HEK293T (cell line): ENCODE measurements at regions not wholly inside any gene's neighbourhood (a gene's known extent, or its start where the extent isn't known, plus 50 kb on each side); places are given as distances from the start of the nearest gene placed in this dataset.

Experiments
- CTCF ChIA-PET: fragments of 350-600 bp; formaldehyde crosslinking; extraction: SDS; loops from one replicate; lab custom pipeline; 2021; ENCODE audit warnings: antibody characterized with exemption, inconsistent platforms; lab: Yijun Ruan, JAX
- POLR2A ChIA-PET: fragments of 350-600 bp; formaldehyde crosslinking; extraction: SDS; loops from one replicate; lab custom pipeline; 2020; ENCODE audit warnings: antibody characterized with exemption, inconsistent platforms; lab: Yijun Ruan, JAX
- DNase-seq: peaks from one replicate; pipeline ENCODE4 v3.0.0; 2012; ENCODE audit warnings: mixed read lengths; ENCODE audit errors: extremely low spot score
- ARNT ChIP-seq: fragments of 450-650 bp; IDR thresholded peaks from 2 replicates; pipeline ENCODE4 v1.6.1; 2017; ENCODE audit warnings: mild to moderate bottlenecking
- BHLHE40 ChIP-seq: fragments of 450-650 bp; IDR thresholded peaks from 2 replicates; pipeline ENCODE4 v1.6.1; 2016; ENCODE audit warnings: mild to moderate bottlenecking, moderate library complexity, borderline replicate concordance
- CTBP1 ChIP-seq: fragments of 450-650 bp; IDR thresholded peaks from 2 replicates; pipeline ENCODE4 v1.6.1; 2016; ENCODE audit warnings: borderline replicate concordance
- ELF4 ChIP-seq: fragments of 450-650 bp; IDR thresholded peaks from 2 replicates; pipeline ENCODE4 v1.6.1; 2017; ENCODE audit warnings: antibody characterized with exemption
- FOXA1 ChIP-seq: fragments of 450-650 bp; IDR thresholded peaks from 2 replicates; pipeline ENCODE4 v1.6.1; 2016; ENCODE audit warnings: mild to moderate bottlenecking
- FOXK2 ChIP-seq: fragments of 450-650 bp; IDR thresholded peaks from 2 replicates; pipeline ENCODE4 v1.6.1; 2016; ENCODE audit warnings: mild to moderate bottlenecking
- FOXM1 ChIP-seq: fragments of 450-650 bp; IDR thresholded peaks from 2 replicates; pipeline ENCODE4 v1.6.1; 2017; ENCODE audit warnings: mild to moderate bottlenecking, borderline replicate concordance
- HDGF ChIP-seq: fragments of 450-650 bp; IDR thresholded peaks from 2 replicates; pipeline ENCODE4 v1.6.1; 2017; ENCODE audit warnings: antibody characterized with exemption, borderline replicate concordance
- L3MBTL2 ChIP-seq: fragments of 450-650 bp; conservative IDR thresholded peaks from 2 replicates; pipeline ENCODE4 v1.6.1; 2016; ENCODE audit warnings: mild to moderate bottlenecking
- LEF1 ChIP-seq: fragments of 450-650 bp; IDR thresholded peaks from 2 replicates; pipeline ENCODE4 v1.6.1; 2017; ENCODE audit warnings: mild to moderate bottlenecking, borderline replicate concordance
- NFRKB ChIP-seq: fragments of 450-650 bp; IDR thresholded peaks from 2 replicates; pipeline ENCODE4 v1.6.1; 2016; ENCODE audit warnings: mild to moderate bottlenecking, moderate library complexity
- SP1 ChIP-seq: fragments of 450-650 bp; IDR thresholded peaks from 2 replicates; pipeline ENCODE4 v1.6.1; 2017
- SUZ12 ChIP-seq: fragments of 450-650 bp; IDR thresholded peaks from 2 replicates; pipeline ENCODE4 v1.6.1; 2016; ENCODE audit warnings: mild to moderate bottlenecking
- TARDBP ChIP-seq: fragments of 450-650 bp; IDR thresholded peaks from 2 replicates; pipeline ENCODE4 v1.6.1; 2016
- ZNF384 ChIP-seq: fragments of 450-650 bp; IDR thresholded peaks from 2 replicates; pipeline ENCODE4 v1.6.1; 2016
- TF ChIP-seq, protein P1 (sequence below): fragments of 450-650 bp; IDR thresholded peaks from 2 replicates; pipeline ENCODE4 v1.6.1; 2016

DNA sequence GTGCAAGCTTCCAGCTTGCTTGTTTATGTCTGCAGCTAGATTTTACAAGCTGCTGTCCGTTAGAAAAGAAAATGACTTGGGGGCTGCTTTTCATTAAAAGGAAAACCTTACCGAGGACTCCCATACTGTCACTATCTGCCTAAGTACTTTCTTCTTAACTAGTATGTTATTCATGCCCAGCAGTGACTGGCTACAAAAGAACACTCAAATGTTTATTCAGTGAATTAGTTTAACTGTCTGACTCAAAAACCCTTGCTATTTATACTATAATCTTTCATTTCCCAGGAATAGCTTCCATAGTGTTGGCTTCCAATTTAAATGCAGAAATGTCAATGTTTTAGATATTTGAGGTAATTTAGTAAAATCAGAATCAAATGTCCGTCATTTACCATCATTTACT lies 164.9 kb downstream of the DTHD1 start:
- TF ChIP-seq FOXM1, result no peak
- ChIA-PET CTCF (no interaction called here), POLR2A (no interaction called here)
- no peak for DNase-seq

DNA sequence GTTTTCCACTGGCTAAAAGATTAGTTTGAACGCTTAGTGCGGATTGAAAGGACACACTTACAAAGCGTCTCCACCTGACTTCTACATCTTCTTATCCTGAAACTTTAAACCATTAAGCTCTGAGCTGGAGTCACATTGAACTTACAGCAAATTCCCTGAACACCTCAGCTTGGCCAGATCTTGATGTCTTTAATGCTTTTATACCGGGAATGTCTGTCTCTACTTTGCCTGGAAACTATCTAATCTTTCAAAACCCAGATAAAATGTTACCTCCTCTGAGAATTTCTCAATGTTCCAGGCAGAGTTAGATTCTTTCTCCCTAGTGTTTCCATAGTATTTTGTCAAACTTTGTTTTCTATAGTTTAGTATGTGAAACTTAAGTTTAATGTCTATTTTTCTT lies 179.9 kb downstream of the DTHD1 start:
- ChIA-PET CTCF (no interaction called here), POLR2A (no interaction called here)
- DNase-seq, result no peak
- TF ChIP-seq FOXK2 (no peak), LEF1 (no peak), ZNF384 (no peak), CTBP1 (no peak), NFRKB (no peak), BHLHE40 (no peak), ARNT (no peak), HDGF (no peak), SP1 (no peak)
- TF ChIP-seq, protein P1, sequence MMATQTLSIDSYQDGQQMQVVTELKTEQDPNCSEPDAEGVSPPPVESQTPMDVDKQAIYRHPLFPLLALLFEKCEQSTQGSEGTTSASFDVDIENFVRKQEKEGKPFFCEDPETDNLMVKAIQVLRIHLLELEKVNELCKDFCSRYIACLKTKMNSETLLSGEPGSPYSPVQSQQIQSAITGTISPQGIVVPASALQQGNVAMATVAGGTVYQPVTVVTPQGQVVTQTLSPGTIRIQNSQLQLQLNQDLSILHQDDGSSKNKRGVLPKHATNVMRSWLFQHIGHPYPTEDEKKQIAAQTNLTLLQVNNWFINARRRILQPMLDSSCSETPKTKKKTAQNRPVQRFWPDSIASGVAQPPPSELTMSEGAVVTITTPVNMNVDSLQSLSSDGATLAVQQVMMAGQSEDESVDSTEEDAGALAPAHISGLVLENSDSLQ, result no peak

DNA sequence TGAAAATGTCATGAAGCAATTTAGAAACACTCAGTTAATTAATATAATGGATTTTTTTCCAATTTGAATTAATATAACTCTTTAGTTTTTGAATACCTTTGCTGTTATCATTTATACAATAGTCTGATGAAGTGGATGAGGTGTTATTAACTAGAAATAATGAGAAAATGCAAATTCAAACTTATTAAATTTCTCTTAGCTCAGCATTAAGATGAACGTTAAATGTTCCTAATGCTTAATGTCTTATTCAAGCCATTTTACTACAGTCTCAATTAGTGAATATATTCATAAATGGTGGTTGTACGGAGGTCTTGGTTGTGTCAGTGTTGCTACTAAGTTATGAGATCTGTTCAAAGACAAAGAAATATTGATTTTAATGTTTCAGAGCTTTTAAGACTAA lies 186.3 kb downstream of the DTHD1 start:
- CTCF ChIA-PET, result no interaction called here
- TF ChIP-seq ARNT (no peak), SUZ12 (no peak), FOXK2 (no peak), LEF1 (no peak), CTBP1 (no peak), FOXA1 (no peak)
- POLR2A ChIA-PET, result no interaction called here
- no peak for DNase-seq

DNA sequence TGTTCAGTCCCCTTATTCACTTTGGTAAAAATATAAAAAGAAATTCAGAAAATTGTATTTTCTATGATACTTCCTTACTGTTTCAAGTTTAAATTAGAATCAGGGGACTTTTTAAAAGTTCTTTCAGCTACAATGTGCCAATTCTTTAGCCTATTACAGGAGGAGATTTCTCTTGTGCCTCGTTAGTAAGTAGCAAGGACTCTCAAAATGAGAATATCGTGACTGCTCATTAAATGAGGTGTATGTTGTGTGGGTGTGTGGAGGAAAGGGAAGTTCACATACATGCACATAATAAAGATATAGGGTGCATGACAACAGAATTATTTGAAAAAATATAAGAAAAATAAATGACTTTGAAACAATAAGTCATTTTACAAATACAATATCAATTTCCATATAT lies 190.5 kb downstream of the DTHD1 start:
- DNase-seq, result no peak
- ChIA-PET POLR2A (no interaction called here), CTCF (no interaction called here)
- TF ChIP-seq LEF1 (no peak), ZNF384 (no peak), L3MBTL2 (no peak), NFRKB (no peak), ARNT (no peak), SUZ12 (no peak), ELF4 (no peak), HDGF (no peak), SP1 (no peak), FOXK2 (no peak), FOXA1 (no peak), FOXM1 (no peak), BHLHE40 (no peak), CTBP1 (no peak), TARDBP (no peak)
- TF ChIP-seq, protein P1, result no peak

DNA sequence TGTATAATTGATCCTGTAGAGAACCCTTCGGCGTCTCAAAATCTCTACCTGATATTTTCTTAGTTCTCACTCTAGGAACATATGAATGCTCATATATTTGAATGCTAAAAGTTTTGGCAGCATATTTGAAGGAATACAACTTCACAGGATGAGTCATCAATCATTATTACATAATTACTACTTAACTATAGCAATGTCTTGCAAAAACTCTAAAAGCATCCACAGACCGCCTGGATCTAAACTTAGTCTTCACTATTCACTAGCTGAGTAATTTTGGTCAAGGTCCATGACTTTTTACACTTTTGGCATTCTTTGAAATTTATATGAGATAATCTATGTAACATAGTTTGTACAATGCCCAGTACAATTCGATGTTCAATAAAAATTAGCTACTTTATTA lies 194.7 kb downstream of the DTHD1 start:
- ChIA-PET POLR2A (no interaction called here), CTCF (no interaction called here)
- TF ChIP-seq BHLHE40 (no peak), SP1 (no peak), HDGF (no peak), ELF4 (no peak), L3MBTL2 (no peak), ARNT (no peak), LEF1 (no peak), TARDBP (no peak), FOXK2 (no peak), FOXM1 (no peak)
- DNase-seq, result no peak

DNA sequence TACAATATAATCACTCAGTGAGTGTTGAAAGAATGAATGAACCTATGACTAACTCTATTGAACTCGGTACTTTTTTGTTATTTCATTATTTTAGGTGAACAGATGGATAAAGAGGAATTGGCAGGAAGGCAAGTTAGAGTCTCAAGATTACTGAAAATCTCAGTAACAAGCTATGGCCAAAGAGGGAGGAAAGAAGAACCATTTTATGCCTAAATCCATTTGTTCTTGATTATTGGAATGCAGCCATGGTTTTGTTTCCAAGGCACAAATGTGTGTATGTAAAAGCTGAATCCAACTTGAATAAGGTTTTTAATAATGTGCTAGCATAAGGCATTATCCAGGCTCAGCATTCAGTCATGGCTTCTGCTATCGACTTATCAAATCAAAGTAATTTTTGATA lies 196.4 kb downstream of the DTHD1 start:
- no peak for DNase-seq
- POLR2A ChIA-PET, result no interaction called here
- CTCF ChIA-PET, result no interaction called here
- TF ChIP-seq TARDBP (no peak), SP1 (no peak), HDGF (no peak), LEF1 (no peak)
- TF ChIP-seq, protein P1, result no peak

DNA sequence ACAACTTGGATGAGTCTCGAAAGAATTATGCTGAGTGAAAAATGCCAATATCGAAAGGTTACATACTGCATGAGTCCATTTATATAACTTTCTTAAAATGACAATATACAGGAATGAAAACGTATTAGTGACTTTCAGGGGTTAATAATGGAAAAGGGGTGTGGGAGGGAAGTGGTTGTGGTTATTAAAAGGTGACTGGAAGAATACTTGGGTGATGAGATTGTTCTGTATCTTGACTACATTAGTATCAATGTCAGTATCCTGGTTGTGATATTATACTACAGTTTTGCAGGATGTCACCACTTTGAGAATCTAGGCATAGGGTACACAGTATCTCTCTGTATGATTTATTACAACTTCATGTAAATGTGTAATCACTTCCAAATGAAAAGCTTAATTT lies 204.5 kb downstream of the DTHD1 start:
- ChIA-PET CTCF (no interaction called here), POLR2A (no interaction called here)
- no peak for TF ChIP-seq HDGF
- no peak for TF ChIP-seq ARNT
- TF ChIP-seq SP1, result no peak
- TF ChIP-seq ZNF384, result no peak
- TF ChIP-seq FOXK2, result no peak
- TF ChIP-seq L3MBTL2, result no peak
- TF ChIP-seq, protein P1, result no peak
- no peak for TF ChIP-seq SUZ12
- no peak for TF ChIP-seq BHLHE40
- TF ChIP-seq NFRKB, result no peak
- TF ChIP-seq LEF1, result no peak
- no peak for TF ChIP-seq CTBP1
- TF ChIP-seq ELF4, result no peak
- TF ChIP-seq FOXM1, result no peak
- no peak for DNase-seq
